ENCODE measurements at regions not wholly inside any gene's neighbourhood (a gene's known extent, or its start where the extent isn't known, plus 50 kb on each side); places are given as distances from the start of the nearest gene placed in this dataset.

DNA sequence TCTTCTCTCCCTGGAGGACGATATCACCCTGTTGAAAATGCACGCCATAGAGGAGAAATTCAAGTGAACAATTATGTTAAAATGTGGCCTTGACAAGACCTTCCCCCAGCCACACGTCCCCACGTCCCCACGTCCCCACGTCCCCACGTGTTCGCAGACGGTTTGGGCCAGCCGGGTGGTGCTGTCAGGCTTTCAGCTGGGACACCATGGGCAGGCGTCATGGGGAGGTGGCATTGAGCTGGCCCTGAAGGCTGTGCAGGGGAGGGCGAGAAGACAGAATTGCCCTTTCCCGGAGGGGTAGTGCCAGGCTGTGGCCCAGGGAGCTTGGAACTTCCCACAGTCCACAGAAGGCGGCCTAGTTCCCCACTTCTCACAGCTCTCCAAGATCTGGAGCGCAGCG, 240.7 kb upstream of the RAB6C start:
- TF ChIP-seq, protein P1, sequence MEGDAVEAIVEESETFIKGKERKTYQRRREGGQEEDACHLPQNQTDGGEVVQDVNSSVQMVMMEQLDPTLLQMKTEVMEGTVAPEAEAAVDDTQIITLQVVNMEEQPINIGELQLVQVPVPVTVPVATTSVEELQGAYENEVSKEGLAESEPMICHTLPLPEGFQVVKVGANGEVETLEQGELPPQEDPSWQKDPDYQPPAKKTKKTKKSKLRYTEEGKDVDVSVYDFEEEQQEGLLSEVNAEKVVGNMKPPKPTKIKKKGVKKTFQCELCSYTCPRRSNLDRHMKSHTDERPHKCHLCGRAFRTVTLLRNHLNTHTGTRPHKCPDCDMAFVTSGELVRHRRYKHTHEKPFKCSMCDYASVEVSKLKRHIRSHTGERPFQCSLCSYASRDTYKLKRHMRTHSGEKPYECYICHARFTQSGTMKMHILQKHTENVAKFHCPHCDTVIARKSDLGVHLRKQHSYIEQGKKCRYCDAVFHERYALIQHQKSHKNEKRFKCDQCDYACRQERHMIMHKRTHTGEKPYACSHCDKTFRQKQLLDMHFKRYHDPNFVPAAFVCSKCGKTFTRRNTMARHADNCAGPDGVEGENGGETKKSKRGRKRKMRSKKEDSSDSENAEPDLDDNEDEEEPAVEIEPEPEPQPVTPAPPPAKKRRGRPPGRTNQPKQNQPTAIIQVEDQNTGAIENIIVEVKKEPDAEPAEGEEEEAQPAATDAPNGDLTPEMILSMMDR (IDR thresholded peaks at IDR 0.05): no peak
- TF ChIP-seq POLR2A (IDR thresholded peaks at IDR 0.05): no peak

All from Peyer's patch (tissue), 4 donors.